NCI-H524 (cell line): ENCODE measurements at regions not wholly inside any gene's neighbourhood (a gene's known extent, or its start where the extent isn't known, plus 50 kb on each side); places are given as distances from the start of the nearest gene placed in this dataset.
"Not testable (repeated sequence)": the region's sequence is repeated elsewhere in the genome, so short reads cannot be mapped to it uniquely, and the experiment has no call there.

Experiments used
- DNase-seq, 2 experiments: peaks; one replicate each; lab custom pipeline; 2025; lab: John Stamatoyannopoulos, UW

GRCh38 chrX:121298499-121298898 lies 251.1 kb downstream of the GLUD2 start:
- no peak for DNase-seq

GRCh38 chrX:121301356-121301755 lies 253.9 kb downstream of the GLUD2 start:
- DNase-seq: no peak

GRCh38 chrX:121301822-121302221 lies 254.4 kb downstream of the GLUD2 start:
- no peak for DNase-seq

- no peak for DNase-seq
These were observed 260.0 kb downstream of the GLUD2 start for GRCh38 chrX:121307449-121307848.

- peak in 1 of 2 experiments; percentile 52 for DNase-seq
These were observed 260.9 kb downstream of the GLUD2 start for GRCh38 chrX:121308276-121308805.

- no peak for DNase-seq
These were observed 263.4 kb downstream of the GLUD2 start for GRCh38 chrX:121310820-121311219.

GRCh38 chrX:121320441-121320840 lies 273.0 kb downstream of the GLUD2 start:
- DNase-seq: no peak

- no peak for DNase-seq
These were observed 274.7 kb downstream of the GLUD2 start for GRCh38 chrX:121322159-121322558.

GRCh38 chrX:121323337-121323736 lies 275.9 kb downstream of the GLUD2 start:
- DNase-seq: no peak

- DNase-seq: no peak
These were observed 286.5 kb downstream of the GLUD2 start for GRCh38 chrX:121333942-121334341.

GRCh38 chrX:121336831-121337421 lies 289.5 kb downstream of the GLUD2 start:
- DNase-seq: no peak

- no peak for DNase-seq
These were observed 290.4 kb downstream of the GLUD2 start for GRCh38 chrX:121337816-121338215.

- DNase-seq: no peak
These were observed 301.9 kb downstream of the GLUD2 start for GRCh38 chrX:121349263-121349662.

GRCh38 chrX:121356139-121356849 lies 308.9 kb downstream of the GLUD2 start:
- DNase-seq: no peak

GRCh38 chrX:121356850-121357171 lies 309.4 kb downstream of the GLUD2 start:
- DNase-seq: no peak

- DNase-seq: no peak
These were observed 312.9 kb downstream of the GLUD2 start for GRCh38 chrX:121360280-121360679.

GRCh38 chrX:121365572-121366161 lies 318.3 kb downstream of the GLUD2 start:
- no peak for DNase-seq

GRCh38 chrX:121374471-121374870 lies 327.1 kb downstream of the GLUD2 start:
- no peak for DNase-seq

- DNase-seq: not testable (repeated sequence)
These were observed 334.5 kb downstream of the GLUD2 start for GRCh38 chrX:121381915-121382314.

GRCh38 chrX:121389976-121390714 lies 342.7 kb downstream of the GLUD2 start:
- DNase-seq: no peak

GRCh38 chrX:121405826-121406225 lies 358.4 kb downstream of the GLUD2 start:
- DNase-seq: no peak

GRCh38 chrX:121407627-121408026 lies 360.2 kb downstream of the GLUD2 start:
- peak in 1 of 2 experiments; percentile 14 for DNase-seq

GRCh38 chrX:121431514-121431913 lies 384.1 kb downstream of the GLUD2 start:
- not testable (repeated sequence) for DNase-seq
